Chondrocyte (in vitro differentiated cells): ENCODE measurements at regions not wholly inside any gene's neighbourhood (a gene's known extent, or its start where the extent isn't known, plus 50 kb on each side); places are given as distances from the start of the nearest gene placed in this dataset.

Source experiments
- DNase-seq: peaks from one replicate; pipeline ENCODE4 v3.0.0; 2021; ENCODE audit warnings: mixed read lengths, low spot score
- H3K27ac Mint-ChIP-seq: one replicate; pipeline ENCODE4 v1.8.0; 2021; ENCODE audit warnings: mild to moderate bottlenecking, moderate library complexity, mixed read lengths; ENCODE audit not compliant: unreplicated experiment
- H3K27me3 Mint-ChIP-seq: 2 replicates; pipeline ENCODE4 v1.8.0; 2021; ENCODE audit warnings: low read depth, mixed read lengths
- H3K36me3 Mint-ChIP-seq: 2 replicates; pipeline ENCODE4 v1.8.0; 2021; ENCODE audit warnings: low read depth, mixed read lengths
- H3K4me1 Mint-ChIP-seq: 2 replicates; pipeline ENCODE4 v1.8.0; 2021; ENCODE audit warnings: low read depth, mild to moderate bottlenecking, mixed read lengths
- H3K4me3 Mint-ChIP-seq: one replicate; pipeline ENCODE4 v1.8.0; 2021; ENCODE audit warnings: mild to moderate bottlenecking, moderate library complexity, mixed read lengths; ENCODE audit not compliant: unreplicated experiment
- H3K9me3 Mint-ChIP-seq: 2 replicates; pipeline ENCODE4 v1.8.0; 2021; ENCODE audit warnings: low read depth, mixed read lengths
- TF ChIP-seq, protein P1 (sequence below): fragments of 200-600 bp; sonication (generic); IDR thresholded peaks from 2 replicates; pipeline ENCODE4 v1.5.0; 2021; ENCODE audit warnings: antibody characterized with exemption, mild to moderate bottlenecking, moderate library complexity

DNA sequence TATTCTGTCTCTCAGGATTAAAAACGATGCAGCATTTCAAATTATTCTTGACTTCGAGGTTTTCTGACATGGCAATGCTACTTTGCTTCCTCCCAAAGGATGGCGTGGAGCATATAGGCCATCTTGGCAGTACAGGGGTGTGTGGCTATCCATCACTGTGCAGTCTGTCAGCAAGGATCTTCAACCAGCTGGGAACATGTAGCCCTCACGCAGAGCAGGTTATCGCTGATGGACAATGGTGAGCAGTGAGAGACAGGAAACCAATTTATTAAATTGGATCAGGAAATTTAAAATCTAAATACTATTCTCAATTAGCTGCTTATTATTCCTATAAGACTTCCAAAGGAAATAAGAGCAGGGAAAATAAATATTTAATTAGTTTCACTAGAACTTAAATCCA is 615.3 kb downstream of the OTOL1 start:
- no peak overlapping the region for H3K4me3 Mint-ChIP-seq

DNA sequence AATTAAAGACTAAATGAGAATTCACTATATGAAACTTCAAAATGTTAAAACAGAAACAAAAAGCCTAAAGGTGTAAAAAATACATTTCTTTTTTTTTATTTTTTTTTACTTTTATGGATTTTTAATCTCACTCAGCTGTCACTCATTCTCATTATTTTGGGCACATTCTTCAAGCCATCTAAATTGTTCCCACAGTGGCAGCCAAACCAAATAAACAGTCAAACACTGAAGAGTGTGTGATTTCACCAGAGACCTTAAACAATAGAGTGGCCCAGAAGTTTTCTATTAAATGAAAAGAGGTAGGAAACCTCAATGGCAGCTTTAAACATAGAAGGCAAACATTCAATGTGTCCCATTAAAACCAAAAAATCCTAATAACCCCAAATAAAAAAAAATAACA is 616.1 kb downstream of the OTOL1 start:
- Mint-ChIP-seq H3K27me3 (no peaks in the 10 kb centered on the region), H3K36me3 (no peaks in the 10 kb centered on the region), H3K4me1 (peaks cover 3% of the 10 kb centered on the region), H3K27ac (no peak overlapping the region), H3K9me3 (no peaks in the 10 kb centered on the region), H3K4me3 (no peak overlapping the region)
- TF ChIP-seq, protein P1, sequence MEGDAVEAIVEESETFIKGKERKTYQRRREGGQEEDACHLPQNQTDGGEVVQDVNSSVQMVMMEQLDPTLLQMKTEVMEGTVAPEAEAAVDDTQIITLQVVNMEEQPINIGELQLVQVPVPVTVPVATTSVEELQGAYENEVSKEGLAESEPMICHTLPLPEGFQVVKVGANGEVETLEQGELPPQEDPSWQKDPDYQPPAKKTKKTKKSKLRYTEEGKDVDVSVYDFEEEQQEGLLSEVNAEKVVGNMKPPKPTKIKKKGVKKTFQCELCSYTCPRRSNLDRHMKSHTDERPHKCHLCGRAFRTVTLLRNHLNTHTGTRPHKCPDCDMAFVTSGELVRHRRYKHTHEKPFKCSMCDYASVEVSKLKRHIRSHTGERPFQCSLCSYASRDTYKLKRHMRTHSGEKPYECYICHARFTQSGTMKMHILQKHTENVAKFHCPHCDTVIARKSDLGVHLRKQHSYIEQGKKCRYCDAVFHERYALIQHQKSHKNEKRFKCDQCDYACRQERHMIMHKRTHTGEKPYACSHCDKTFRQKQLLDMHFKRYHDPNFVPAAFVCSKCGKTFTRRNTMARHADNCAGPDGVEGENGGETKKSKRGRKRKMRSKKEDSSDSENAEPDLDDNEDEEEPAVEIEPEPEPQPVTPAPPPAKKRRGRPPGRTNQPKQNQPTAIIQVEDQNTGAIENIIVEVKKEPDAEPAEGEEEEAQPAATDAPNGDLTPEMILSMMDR, result no peak
- DNase-seq, result no peak

More for the DNA sequence above, 615.3 kb downstream of the OTOL1 start:
- Mint-ChIP-seq H3K4me1 (peaks cover 5% of the 10 kb centered on the region), H3K36me3 (no peaks in the 10 kb centered on the region), H3K9me3 (no peaks in the 10 kb centered on the region), H3K27ac (no peak overlapping the region), H3K27me3 (no peaks in the 10 kb centered on the region)
- DNase-seq, result no peak
- TF ChIP-seq, protein P1, result no peak

DNA sequence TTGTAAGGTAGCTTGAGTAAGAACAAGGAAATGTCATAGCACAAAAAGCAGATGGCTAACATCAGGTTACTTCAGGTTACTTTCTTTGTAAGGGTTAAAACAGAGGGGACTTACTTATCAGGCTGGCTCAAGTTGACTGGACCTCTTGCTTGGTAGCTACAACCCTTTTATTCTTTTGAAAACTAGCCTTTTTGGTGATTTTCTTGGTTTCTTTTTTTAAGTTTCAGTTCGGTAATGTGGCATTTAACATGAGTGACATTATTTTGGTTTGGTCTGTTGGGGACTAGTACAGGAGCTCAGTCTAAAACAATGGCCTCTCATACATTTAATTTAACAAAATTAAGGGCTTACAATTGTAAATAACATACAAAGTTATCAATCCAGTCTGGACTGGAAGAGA is 621.4 kb downstream of the OTOL1 start:
- no peak for DNase-seq
- no peaks in the 10 kb centered on the region for H3K36me3 Mint-ChIP-seq
- no peak overlapping the region for H3K27ac Mint-ChIP-seq

DNA sequence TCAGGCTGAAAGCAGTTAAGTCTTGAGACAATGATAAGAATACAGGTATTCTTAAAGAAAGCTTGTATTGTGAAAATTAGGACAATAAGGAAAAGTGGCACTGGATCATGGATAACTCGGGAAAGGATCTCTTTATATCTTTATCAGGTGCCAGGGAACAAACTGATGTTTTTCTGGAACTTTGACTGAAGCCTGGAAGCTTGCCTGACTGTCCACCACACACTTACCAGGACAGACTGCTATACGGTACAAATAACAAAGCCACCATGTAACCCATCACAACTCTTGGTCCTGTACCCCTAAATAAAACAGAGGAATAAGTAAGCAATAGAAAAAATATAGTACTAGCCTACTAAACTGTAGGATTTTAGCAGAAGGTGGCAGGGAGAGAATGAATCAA is 623.0 kb downstream of the OTOL1 start:
- H3K4me3 Mint-ChIP-seq, result no peak overlapping the region
- no peaks in the 10 kb centered on the region for H3K36me3 Mint-ChIP-seq
- no peak overlapping the region for H3K27ac Mint-ChIP-seq
- no peaks in the 10 kb centered on the region for H3K9me3 Mint-ChIP-seq
- H3K4me1 Mint-ChIP-seq, result no peaks in the 10 kb centered on the region
- DNase-seq, result no peak
- H3K27me3 Mint-ChIP-seq, result peaks cover 2% of the 10 kb centered on the region
- TF ChIP-seq, protein P1, result no peak

More for the DNA sequence above, 621.4 kb downstream of the OTOL1 start:
- TF ChIP-seq, protein P1, result no peak
- Mint-ChIP-seq H3K9me3 (no peaks in the 10 kb centered on the region), H3K4me1 (peaks cover under 1% of the 10 kb centered on the region), H3K27me3 (peaks cover 2% of the 10 kb centered on the region), H3K4me3 (no peak overlapping the region)

DNA sequence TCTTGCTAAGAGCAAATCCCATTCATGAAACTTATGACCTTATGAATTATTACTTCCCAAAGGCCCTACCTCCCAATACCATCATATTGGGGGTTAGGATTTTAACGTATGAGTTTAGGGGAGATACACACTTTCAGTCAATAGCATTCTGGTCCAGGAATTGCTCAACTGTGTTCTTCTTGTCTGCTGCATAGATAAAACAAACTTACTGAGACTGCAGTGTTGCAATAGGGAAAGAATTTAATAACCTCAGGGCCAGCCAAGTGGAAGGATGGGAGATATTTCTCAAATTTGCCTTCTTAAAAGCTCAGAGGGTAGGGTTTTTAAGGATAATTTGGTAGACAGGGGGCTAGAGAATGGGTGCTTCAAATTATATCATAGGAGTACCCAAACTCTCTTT is 625.8 kb downstream of the OTOL1 start:
- DNase-seq, result no peak
- Mint-ChIP-seq H3K27ac (no peak overlapping the region), H3K9me3 (no peaks in the 10 kb centered on the region), H3K4me1 (no peaks in the 10 kb centered on the region), H3K36me3 (no peaks in the 10 kb centered on the region), H3K4me3 (no peak overlapping the region), H3K27me3 (peaks cover 2% of the 10 kb centered on the region)
- TF ChIP-seq, protein P1, result no peak
